ENCODE measurements at regions not wholly inside any gene's neighbourhood (a gene's known extent, or its start where the extent isn't known, plus 50 kb on each side); places are given as distances from the start of the nearest gene placed in this dataset.

- TF ChIP-seq CTCF (IDR thresholded peaks at IDR 0.05; ENCODE audit: low read depth, low read length, missing input control) (no peak), SP1 (IDR thresholded peaks at IDR 0.05) (no peak), TAF1 (conservative IDR thresholded peaks at IDR 0.05) (no peak), EGR1 (IDR thresholded peaks at IDR 0.05; ENCODE audit: low read depth in 2 of 2) (no peak), MAX (IDR thresholded peaks at IDR 0.05) (no peak), GABPA (IDR thresholded peaks at IDR 0.05 in 1 of 2, conservative IDR thresholded peaks at IDR 0.05 in 1 of 2) (no peak), NR2F2 (IDR thresholded peaks at IDR 0.05) (no peak), RAD21 (IDR thresholded peaks at IDR 0.05) (no peak), REST (IDR thresholded peaks at IDR 0.05) (no peak), FOXA1 (IDR thresholded peaks at IDR 0.05) (no peak), YY1 (IDR thresholded peaks at IDR 0.05) (no peak), FOXA2 (IDR thresholded peaks at IDR 0.05) (no peak), JUND (IDR thresholded peaks at IDR 0.05) (no peak), ATF3 (IDR thresholded peaks at IDR 0.05) (no peak)
These were observed 123.8 kb downstream of the ZNF280B start for GRCh38 chr22:22384668-22385244.
